ENCODE measurements at regions not wholly inside any gene's neighbourhood (a gene's known extent, or its start where the extent isn't known, plus 50 kb on each side); places are given as distances from the start of the nearest gene placed in this dataset.

- TF ChIP-seq, protein P1, sequence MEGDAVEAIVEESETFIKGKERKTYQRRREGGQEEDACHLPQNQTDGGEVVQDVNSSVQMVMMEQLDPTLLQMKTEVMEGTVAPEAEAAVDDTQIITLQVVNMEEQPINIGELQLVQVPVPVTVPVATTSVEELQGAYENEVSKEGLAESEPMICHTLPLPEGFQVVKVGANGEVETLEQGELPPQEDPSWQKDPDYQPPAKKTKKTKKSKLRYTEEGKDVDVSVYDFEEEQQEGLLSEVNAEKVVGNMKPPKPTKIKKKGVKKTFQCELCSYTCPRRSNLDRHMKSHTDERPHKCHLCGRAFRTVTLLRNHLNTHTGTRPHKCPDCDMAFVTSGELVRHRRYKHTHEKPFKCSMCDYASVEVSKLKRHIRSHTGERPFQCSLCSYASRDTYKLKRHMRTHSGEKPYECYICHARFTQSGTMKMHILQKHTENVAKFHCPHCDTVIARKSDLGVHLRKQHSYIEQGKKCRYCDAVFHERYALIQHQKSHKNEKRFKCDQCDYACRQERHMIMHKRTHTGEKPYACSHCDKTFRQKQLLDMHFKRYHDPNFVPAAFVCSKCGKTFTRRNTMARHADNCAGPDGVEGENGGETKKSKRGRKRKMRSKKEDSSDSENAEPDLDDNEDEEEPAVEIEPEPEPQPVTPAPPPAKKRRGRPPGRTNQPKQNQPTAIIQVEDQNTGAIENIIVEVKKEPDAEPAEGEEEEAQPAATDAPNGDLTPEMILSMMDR (IDR thresholded peaks at IDR 0.05 in 4 of 5, conservative IDR thresholded peaks at IDR 0.05 in 1 of 5): no peak
- no peak for TF ChIP-seq POLR2A (IDR thresholded peaks at IDR 0.05)
These were observed 141.7 kb upstream of the GPC1 start for GRCh38 chr2:240293557-240294461.

Data from gastrocnemius medialis (tissue), 4 donors.